Umbilical cord (tissue), 1 donor: ENCODE measurements at regions not wholly inside any gene's neighbourhood (a gene's known extent, or its start where the extent isn't known, plus 50 kb on each side); places are given as distances from the start of the nearest gene placed in this dataset.
A peak's percentile ranks its signal among the peaks of the same experiment; 100 is the strongest.

ENCODE experiments used
- DNase-seq: peaks from one replicate; pipeline ENCODE4 v3.0.0-alpha.2; 2015; ENCODE audit warnings: low spot score

DNA sequence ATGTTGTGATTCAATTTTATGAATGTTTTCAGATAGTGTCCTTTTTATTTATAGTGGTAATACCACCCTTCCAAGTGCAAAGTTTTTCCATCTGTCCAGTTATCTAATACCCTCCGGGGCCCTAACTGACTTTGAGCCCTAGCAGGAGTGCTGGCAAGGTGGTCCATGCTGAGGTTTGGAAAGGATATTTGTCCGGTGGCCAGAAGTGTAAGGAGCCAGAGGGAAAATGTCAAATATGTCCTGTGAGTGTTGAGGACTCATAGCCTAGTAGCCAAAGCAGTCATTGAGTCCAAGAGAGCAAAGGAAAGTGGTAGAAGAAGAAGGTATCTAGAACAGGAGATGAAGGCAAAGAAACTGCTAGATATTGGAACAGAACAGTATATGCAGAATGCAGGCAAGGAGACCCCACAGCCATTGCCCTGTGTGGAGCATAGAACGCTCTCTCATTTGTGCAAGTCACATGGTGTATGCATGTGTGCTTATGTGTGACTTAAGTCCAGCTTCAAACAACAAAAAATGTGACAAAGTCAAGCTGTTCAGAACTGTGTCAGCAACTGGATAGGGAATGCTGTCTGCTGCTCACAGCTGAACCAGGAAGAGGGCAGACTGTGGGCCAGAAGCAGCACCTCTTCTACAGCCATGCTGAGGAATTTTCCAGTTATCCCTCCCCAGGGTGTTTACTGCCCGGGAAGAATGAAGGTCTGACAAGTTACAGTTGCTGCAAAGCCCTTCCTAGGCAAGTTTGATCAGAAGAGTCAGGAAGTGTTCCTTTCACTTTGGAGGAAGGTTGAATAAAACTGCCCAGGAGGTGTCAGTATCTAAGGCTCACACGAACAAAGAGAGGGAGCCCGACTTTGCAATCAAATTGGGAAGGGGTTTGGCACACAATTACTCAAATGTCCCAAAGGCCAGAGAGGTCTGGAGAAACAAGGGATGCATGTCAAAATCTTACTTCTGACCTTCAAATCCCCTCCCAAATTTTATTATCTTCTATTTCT lies 463.3 kb upstream of the DMAC1 start:
- peak; percentile 12 for DNase-seq

GRCh38 chr9:8261737-8262136 lies 462.2 kb upstream of the DMAC1 start:
- no peak for DNase-seq

- DNase-seq: no peak
Observed at GRCh38 chr9:8259028-8259427, 459.4 kb upstream of the DMAC1 start.

DNA sequence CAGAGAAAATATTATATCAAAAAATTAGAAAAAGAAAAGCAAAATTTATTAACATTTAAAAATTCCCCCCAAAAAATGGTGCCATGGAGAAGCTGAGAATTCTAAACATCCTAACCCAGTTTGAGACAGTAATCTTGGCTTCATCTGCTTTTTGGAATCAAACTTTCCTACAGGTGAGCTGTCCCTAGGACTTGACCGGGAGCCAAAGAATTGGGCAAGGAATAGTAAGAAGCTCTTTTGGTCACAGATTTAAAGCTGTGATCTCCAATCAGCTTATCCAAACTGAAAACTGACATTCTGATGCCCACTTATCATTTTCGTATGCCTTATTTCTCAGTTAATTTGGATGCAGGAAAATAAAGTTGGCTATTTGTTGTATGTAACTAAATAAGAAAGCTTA lies 457.3 kb upstream of the DMAC1 start:
- no peak for DNase-seq

GRCh38 chr9:8255850-8256249 lies 456.3 kb upstream of the DMAC1 start:
- no peak for DNase-seq

DNA sequence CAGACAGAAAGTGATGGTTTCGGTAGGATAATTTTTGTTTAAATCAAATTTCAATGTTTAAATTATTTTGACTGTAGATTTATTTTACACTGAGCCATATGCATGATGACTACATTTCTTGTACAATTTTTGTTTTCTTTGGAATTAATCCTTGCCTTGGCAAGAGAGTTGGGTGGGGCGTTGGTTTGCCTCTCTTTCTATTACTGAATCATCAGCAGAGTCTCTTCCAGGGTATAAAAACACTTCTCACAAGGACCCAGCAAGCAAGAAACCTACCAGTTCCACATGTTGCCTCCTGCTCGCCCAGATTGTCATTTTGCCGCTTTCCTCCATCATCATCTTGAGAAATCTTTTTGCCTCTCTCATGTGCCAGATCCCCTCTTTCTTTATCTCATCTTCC lies 455.0 kb upstream of the DMAC1 start:
- DNase-seq: peak; percentile 23

DNA sequence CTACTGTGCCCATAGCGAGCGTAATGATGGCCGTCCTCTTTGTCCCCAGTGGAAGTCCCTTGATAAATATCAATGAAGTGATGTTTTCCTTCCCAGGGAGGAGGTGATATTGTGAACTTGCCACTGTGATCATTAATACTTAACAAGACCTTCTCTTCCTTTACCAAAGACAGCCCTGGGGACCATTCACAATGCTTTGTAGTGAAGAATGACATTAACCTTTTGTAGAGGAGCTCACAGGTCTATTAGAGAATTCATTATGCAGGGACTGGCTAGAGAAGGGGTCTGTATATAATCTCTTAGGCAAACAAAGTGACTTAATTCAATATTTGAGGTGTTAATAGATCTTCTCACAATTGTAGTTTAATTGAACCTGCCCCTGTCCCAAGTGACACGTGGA lies 452.9 kb upstream of the DMAC1 start:
- no peak for DNase-seq

- no peak for DNase-seq
Observed at GRCh38 chr9:8251566-8251965, 452.0 kb upstream of the DMAC1 start.

DNA sequence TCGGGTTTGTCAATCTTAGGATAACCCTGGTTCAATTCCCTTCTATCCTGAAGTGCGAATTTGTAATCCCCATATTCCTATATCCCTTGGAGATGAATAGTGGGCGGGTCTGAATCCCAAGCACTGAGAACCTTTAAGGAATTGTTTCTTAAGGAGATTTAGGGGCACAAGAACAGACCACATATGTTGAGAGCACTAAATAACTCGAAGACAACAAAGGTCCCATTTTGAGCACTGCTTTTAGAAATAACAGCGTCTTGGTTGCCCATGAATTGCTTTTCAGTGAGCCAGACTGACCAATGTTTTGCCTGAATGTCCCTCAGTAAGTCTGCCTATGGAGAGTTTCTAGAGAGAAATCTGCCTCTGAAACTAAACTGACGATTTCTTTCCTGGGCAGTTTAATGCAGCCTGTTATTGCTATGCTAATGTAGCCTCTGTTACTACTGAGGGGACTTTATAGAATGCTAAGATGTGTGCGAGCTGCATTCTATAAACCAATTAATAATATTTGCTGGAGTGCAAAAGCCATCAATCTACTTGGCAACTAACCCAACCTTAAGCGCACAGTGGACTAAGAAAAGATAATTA lies 445.0 kb upstream of the DMAC1 start:
- no peak for DNase-seq

GRCh38 chr9:8241201-8241600 lies 441.6 kb upstream of the DMAC1 start:
- peak; percentile 91 for DNase-seq

- DNase-seq: no peak
Observed at GRCh38 chr9:8237096-8237495, 437.5 kb upstream of the DMAC1 start.

DNA sequence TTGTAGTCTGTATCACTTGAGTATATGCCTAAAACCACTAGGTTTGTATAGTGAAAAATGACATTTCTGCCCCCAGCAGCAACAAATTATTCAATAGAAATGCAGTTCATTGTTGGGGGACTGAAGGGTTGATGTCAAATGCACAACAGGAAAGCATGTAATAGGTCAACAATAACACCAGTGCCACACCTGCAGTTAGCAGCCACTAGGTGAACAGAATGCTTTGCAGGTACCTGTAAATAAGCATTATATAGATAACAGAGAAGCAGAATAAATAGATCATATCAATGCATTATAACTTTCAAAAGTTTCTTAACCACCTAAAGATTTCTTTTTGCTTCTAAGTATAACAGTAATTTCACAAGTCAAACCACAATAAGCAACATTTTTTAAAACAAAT lies 435.9 kb upstream of the DMAC1 start:
- DNase-seq: no peak

GRCh38 chr9:8234316-8234715 lies 434.7 kb upstream of the DMAC1 start:
- DNase-seq: peak; percentile 77

GRCh38 chr9:8232726-8233125 lies 433.1 kb upstream of the DMAC1 start:
- DNase-seq: no peak

GRCh38 chr9:8229226-8229625 lies 429.6 kb upstream of the DMAC1 start:
- no peak for DNase-seq

GRCh38 chr9:8224381-8224801 lies 424.8 kb upstream of the DMAC1 start:
- DNase-seq: no peak

GRCh38 chr9:8223861-8224260 lies 424.3 kb upstream of the DMAC1 start:
- DNase-seq: no peak

DNA sequence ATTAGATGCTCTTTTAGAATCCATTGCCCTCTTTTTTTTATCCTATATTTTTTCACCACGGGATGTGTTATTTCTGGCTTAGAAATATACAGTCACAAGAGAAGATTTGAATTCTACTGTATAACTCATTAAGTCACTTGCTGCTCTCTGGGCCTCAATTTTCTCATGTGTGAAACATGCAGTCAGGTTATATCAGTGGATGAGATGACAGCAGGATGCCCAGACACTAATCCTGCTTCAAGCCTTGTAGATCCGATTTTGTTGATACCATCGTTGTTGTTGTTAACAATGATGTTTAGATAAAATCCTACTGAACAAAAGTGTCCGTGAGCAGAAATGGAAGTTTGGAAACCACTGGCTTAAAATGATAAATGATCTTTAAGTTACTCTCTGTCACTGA lies 421.9 kb upstream of the DMAC1 start:
- no peak for DNase-seq

DNA sequence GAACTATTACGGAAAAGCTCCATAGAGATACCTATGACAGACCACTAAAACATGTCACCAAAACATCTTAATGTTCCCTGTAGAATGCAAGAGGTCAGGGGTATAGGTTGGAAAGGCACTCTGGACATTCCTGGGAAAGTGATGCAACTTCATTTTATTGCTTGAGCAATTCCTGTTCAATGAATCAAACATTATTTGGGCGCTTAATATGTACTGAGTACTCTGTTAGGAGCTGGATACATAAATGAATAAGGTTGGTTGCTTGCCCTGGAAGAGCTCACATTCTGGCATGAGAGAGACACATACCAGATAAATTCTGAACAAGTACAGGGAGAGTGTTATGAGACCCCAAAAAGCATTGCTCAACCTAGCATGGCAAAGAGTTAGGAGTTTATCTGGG lies 408.9 kb upstream of the DMAC1 start:
- no peak for DNase-seq

- DNase-seq: no peak
Observed at GRCh38 chr9:8207596-8207995, 408.0 kb upstream of the DMAC1 start.

DNA sequence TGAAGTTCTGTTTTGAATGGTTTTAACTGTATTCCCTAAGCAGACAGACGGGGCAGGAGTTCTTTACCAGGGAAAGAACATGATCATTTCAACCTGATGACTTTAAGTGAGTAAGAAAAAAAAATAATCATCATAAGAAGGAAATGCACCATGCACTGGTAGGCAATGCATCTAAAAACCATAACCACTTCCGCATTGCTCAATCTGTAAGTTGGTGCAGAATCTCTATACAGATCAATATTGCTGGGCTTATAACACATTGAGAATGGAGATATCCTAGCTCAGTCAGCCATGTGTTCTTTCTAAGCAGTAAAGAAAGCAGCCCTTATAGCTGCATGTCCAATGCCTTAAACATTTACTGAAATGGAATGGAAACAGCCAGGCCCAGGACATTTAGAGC lies 407.1 kb upstream of the DMAC1 start:
- no peak for DNase-seq

DNA sequence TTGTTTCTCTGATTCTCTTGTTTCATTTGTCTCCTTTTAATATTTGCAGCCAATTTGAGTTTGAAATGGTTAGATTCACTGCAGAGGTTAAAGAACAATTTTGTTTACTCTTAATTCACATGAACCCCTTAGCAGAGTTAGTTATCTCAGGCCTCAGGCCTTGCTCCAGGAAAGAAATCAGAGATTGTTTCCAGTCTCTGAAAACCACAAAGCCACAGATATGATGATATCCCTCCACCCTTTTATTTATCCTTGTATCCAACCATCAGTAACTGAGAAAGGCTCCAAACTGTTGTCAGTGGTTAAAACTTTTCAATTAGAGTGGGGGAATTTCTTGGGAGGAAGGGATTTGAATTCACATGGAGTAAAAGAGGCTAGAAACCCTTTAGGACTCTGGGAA lies 406.0 kb upstream of the DMAC1 start:
- no peak for DNase-seq

DNA sequence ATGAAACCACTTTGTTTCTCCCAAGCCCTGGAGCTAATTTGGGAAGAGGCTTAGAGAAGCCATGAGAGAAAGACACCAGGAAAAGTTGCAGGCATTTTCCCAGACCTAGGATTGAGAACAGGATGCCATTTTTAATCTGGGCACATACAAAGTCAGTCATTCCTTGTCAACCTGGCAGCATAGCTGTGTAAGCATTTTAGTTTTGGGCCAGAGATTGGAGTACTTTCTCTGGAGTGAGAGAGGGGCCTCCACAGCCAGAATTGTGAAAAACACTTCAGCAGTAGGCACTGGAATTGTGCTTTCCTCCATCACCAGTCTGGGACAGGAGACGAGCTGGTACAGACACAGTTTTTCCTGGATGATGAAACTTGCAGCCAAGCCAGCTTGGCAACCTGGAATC lies 390.3 kb upstream of the DMAC1 start:
- DNase-seq: no peak
